NCI-H748 treated with DMSO at 0.1 percent for 48 hours (cell line): ENCODE measurements at regions not wholly inside any gene's neighbourhood (a gene's known extent, or its start where the extent isn't known, plus 50 kb on each side); places are given as distances from the start of the nearest gene placed in this dataset.
"Not testable (repeated sequence)": the region's sequence is repeated elsewhere in the genome, so short reads cannot be mapped to it uniquely, and the experiment has no call there.

Experiments
- DNase-seq: peaks from one replicate; lab custom pipeline; 2025; lab: John Stamatoyannopoulos, UW

GRCh38 chr5:81826128-81826527, 75.2 kb upstream of the SSBP2 start:
- no peak for DNase-seq

- DNase-seq = no peak
Observed at GRCh38 chr5:81825237-81825636, 74.3 kb upstream of the SSBP2 start.

DNA sequence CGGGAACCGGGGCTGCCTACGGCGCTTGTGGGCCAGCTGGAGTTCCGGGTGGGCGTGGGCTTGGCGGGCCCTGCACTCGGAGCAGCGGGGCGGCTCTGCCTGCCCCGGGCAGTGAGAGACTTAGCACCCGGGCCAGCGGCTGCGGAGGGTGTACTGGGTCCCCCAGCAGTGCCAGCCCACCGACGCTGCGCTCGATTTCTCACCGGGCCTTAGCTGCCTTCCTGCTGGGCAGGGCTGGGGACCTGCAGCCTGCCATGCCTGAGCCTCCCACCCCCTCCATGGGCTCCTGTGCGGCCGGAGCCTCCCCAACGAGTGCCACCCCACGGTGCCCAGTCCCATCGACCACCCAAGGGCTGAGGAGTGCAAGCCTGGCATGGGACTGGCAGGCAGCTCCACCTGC, 72.8 kb upstream of the SSBP2 start:
- DNase-seq = not testable (repeated sequence)

DNA sequence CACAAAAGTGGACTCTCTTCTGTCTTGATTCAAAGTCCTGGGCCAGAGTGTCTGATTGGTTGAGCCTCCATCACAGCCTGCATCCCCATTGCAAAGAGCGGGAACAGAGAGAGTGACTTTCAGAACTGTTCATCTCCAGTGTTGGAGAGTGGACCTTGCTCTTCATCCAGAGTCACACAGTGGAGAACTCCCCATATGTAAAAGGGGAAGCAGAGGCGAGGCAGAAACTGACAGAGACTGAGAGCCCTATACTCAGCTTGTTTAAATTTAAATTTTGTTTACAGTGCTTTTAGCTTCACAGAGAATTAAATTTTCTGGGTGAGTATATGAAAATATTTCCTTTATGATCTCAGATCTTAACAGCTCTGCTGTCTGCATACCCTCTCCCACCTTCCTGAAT, 70.0 kb upstream of the SSBP2 start:
- no peak for DNase-seq

DNA sequence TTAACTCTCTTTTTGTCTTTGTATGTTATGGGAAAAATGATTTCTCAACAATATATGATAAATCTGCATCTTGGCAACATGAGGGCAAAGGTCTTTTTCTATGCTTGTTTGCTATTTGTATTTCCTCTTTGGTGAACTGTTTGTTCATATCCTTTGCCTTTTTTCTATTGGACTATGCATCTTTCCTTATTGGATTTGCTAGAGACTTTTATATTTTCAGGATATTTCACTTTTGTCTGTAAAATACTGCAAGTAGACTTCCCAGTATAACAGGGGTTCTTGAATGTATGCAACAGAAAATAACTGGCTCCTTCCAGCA, 69.4 kb upstream of the SSBP2 start:
- no peak for DNase-seq

DNA sequence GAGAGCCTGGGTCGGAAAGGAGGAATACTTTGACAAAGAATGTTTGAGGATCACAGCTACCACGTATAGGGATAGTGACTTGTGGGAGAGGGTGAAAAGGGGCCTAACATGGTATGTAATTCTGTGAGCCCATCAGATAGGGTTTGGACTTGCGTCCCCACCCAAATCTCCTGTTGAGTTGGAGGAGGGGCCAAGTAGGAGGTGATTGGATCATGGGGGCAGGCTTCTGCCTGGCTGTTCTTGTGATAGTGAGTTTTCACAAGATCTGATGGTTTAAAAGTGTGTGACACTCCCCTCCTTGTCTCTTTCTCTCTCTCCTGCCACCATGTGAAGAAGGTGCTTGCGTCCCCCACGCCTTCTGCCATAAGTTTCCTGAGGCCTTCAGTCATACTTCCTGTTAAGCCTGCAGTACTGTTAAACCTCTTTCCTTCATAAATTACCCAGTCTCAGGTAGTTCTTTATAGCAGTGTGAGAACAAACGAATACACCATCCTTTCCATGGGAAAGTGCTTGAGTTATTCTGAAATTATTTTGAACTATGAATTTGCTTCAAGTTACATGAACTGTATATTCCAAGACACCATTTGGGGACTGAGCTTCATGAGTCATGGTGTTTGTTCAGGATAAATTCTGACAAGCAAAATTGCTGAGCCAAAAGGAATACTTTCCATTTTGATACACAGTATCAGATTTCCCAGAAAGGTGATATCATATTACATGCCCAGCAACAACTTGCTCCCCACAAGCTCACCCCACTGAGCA, 68.8 kb upstream of the SSBP2 start:
- no peak for DNase-seq

DNA sequence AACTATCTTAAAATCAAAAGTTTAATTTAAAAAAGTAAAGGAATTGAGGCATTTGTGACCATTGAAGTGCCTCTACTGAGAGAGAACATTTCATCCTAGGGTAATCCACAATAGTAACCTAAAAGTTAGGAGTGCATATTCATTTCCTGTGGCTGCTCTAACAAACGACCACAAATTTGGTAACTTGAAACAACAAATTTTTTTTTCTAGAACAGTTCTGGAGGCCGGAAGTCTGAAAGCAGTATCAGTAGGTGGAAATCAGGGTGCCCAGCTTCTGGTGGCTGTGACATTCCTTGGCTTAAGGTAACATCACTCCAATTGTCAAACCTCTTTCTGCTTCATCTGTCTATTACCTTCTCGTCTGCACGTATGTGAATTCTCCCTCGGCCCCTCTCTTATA, 67.1 kb upstream of the SSBP2 start:
- DNase-seq = no peak

- no peak for DNase-seq
Observed at GRCh38 chr5:81817086-81817485, 66.2 kb upstream of the SSBP2 start.

DNA sequence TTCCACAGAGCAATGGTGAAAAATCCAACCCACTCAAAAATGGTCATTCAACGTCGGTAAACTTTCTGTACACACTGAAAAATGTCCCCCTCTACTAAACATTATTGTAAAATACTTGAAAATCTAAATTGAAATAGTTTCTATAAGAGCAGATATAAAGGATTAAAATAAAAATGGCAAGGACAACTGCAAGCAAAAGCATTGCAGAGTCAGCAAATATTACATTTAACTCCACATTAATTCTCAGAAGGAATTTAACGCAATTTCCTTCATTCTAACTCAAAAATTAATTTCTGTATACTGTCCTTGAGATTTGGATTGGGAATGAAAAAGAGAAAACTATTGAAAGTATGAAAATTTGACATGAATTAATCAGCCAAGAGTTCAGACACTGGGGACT, 64.4 kb upstream of the SSBP2 start:
- DNase-seq = no peak

- DNase-seq = no peak
Observed at GRCh38 chr5:81808106-81808505, 57.2 kb upstream of the SSBP2 start.

GRCh38 chr5:81805086-81805485, 54.2 kb upstream of the SSBP2 start:
- DNase-seq = no peak

DNA sequence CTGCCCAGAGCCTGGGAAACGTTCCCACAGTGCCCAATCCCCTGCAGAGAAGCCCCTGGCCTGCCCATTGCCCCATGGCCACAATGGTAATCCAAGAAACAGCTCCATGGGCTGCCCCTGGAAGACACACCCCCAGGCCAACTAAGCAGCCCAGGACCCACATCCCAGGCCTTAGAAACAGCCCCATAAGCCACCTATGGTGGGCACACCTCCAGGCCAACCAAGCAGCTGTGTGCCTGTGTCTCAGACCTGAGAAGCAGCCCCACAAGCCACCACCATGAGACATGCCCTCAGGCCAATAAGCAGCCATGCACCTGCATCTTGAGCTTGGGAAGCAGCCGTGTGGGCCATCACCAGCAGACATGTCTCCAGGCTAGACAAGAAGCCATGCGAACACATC, 52.9 kb upstream of the SSBP2 start:
- no peak for DNase-seq

- DNase-seq = no peak
Observed at GRCh38 chr5:81802625-81803024, 51.7 kb upstream of the SSBP2 start.

DNA sequence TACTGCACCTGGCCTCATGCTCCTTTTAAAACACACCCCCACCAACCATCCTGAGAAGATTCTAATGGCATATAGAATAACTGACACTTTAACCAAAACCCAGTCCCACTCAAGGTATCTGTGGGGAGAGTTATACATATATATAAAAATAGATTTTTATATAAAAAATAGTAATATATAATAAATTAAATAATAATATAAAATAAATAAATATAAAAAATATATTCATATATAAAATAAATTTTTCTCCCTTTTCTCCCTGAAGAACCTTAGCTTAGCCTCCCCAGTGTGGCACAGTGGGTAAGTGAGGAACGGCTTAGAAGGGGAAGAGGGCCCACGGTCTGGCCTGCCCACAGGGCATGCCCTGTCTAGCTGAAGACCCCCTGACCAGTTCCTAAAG, 51.1 kb upstream of the SSBP2 start:
- DNase-seq = no peak

DNA sequence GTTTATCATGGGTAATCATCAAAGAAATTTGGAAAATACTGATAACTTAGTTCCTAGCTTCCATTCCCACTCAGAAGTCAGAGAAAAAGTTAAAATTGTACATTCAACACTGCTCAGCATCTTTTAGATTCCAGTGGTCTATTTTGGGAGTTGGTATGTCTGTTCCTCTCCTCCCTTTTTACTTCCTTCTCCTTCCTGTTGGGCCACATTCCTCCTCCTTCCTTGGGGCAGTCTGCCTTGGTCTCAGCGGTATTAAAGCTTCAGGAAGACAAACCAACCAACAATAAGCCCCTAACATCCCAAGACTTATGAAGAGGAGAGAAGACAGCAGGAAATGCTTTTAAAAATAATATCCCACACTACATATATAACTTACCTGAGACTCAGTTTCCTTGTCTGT, 49.9 kb upstream of the SSBP2 start:
- DNase-seq = no peak
